ENCODE measurements at regions not wholly inside any gene's neighbourhood (a gene's known extent, or its start where the extent isn't known, plus 50 kb on each side); places are given as distances from the start of the nearest gene placed in this dataset.
A peak's percentile ranks its signal among the peaks of the same experiment; 100 is the strongest.

DNA sequence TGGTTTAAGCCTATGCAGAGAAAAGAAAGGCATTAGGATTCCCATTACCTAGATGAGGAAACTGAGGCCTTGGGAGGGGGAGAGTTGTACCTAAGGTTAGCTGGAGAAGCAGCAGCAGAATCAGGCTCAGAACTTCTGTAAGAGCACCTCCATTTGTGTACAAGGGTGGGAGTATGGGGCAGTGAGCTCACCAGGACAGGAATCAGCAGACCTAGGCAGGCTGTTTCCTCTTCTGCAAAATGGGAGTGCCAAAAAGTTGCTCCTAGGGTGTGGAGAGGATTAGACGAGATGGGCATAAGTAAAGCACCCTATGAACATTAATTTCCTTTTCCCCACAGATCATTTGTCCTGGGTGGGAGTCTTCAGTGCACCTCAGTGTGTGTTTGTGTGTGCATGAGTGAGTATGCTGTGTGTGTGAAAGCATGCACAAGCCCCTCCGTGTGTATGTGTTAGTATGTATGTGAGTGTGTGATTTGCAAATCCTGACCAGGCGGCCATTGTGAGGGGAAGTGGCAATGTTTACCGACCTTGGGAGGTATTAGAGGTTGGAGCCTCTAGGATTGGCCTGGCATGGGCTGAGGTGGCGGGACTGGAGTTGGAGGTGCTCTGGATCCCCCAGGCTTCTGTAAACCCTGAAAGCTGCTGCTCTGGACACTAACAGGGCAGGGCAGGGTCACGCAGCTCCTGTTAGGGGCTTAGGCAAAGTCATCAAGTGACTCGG lies 78.8 kb downstream of the VEGFA start:
- DNase-seq (ENCODE audit: low read depth): no peak

DNA sequence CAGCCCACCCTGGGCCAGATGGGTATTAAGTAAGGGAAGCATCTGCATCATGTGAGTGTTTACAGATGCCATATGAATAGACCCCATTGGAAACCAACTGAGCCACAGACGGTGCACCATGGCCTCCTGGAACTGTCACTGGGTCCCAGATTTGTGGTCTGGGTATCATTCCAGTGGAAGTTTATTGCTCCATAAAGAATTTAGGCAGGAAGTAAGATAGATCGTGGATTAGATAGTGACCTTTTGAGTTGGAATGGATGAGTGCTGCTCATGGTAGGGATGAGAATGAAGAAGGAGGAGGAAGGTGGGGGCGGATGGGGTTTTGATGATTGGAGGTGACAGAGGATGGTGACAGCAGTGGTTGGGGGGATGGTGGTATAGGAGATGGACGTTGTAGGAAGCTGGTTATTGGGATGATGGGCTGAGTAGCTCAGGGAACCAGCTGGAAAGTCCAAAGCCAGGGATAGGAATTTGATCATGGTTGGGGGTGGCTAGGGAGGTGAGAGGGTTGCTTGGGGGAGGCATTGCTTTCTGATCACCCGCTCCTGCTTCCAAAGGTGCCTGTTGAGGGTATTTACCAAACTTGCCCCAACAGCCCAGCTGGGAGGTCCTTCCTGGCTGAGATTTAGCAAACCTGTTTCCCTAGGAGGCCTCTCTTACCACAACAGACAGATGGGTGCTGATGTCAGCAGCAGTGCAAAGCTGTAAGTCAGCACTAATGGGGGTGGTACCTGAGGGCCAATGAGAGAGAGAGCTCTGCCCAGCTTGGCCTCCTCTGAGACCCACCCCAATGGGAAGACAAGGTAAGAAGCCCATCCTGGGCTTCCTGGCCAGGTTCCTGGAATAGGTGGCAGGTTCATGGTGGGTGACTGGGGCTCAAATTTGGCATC lies 78.0 kb downstream of the VEGFA start:
- DNase-seq (ENCODE audit: low read depth): no peak

DNA sequence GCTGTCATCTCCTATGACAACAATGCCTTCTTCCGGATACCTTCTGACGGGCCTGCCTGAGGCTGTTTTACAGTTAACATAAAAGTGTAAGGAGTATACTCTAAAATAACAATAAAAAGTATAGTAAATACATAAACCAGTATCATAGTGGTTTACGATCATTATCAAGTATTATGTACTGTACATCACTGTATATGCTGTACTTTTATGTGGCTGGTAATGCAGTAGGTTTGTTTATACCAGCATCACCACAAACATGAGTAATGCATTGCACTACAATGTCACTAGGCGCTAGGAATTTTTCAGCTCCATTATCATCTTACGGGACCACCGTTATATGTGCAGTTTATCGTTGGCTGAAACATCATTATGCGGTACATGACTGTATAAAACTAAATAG lies 76.5 kb downstream of the VEGFA start:
- no peak for DNase-seq (ENCODE audit: low read depth)

DNA sequence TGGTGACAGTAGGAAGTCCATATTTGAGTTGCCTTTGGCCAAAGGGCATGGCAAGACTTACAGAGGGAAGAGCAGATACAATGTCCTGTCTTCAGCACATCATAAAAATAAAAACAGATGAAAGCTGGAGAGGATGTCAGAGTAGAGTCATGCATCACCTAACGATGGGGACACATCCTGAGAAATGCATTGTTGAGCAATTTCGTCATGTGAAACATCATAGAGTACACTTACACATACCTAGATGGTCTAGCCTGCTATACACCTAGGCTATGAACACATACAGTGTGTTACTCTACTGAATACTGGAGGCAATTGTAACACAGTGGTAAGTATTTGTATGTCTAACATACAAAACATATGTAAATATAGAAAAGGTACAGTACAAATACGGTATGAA lies 75.6 kb downstream of the VEGFA start:
- DNase-seq (ENCODE audit: low read depth): no peak

DNA sequence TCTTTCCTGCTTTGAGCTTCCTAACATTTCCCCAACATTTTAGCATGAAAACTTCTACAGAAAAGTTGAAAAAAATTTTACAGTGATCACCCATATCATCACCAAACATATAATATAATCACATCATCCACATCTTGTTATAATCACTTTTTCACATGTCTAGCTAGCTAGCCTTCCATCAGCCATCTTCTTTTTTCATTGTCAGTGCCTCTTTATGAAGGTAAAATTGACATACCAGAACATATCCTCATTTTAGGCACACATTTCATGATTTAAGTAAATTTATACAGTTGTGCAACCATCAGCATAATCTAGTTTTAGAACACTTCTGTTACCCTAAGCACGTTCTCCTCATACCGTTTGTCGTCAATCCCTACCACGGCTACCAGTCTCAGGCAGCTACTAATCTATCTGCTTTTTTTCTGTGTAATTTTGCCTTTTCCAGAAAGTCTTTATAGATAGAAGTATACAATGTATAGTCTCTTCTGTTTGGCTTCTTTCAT lies 73.7 kb downstream of the VEGFA start:
- DNase-seq (ENCODE audit: low read depth): no peak

DNA sequence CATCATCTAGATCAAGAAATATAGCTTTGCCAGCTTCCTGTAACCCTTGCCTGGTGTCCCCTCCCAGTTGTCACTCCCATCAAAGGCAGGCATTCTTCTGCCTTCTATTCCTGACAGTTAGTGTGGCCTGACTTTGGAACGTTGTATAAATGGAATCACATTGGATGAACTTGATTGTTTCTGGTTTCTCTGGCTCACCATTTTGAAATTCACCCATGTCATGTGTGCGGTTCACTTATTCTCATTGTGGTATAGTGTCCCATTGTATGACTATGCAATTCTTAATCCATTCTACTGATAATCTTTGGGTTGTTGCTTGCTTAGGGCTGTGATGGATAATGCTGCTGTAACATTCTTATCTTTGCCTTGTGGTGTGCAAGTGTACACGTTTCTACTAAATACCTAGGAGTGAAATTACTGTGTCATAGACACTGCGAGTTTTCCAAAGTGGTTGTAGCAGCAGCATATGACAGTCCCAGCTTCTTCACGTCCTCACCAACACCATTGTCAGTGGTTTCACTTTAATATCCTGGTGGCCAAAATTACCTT lies 73.2 kb downstream of the VEGFA start:
- no peak for DNase-seq (ENCODE audit: low read depth)

DNA sequence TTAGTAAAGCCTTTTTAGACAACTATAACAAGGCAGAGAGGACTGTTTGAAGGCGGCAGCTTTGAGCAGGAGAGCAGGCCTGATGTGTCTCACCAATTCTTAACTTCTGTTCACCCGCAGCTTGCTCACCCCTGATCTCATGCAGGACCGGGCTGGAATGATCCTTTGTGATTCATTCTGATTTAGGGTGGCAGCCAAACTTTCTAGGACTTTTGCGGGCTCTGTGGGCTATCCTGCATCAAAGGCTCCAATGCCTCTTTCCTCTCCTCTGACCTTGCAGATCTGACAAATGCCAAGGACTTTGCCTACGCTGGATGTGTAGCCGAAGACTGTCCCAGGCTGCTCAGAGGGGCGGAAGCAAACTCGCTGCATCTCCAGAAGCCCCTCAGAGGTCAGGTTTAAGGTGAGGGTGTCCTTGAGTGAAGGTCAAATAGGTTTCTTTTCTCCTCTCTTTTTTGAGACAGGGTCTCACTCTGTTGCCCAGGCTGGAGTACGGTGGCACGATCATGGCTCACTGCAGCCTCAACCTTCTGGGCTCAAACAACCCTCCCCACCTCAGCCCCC lies 72.3 kb downstream of the VEGFA start:
- DNase-seq (ENCODE audit: low read depth): no peak

DNA sequence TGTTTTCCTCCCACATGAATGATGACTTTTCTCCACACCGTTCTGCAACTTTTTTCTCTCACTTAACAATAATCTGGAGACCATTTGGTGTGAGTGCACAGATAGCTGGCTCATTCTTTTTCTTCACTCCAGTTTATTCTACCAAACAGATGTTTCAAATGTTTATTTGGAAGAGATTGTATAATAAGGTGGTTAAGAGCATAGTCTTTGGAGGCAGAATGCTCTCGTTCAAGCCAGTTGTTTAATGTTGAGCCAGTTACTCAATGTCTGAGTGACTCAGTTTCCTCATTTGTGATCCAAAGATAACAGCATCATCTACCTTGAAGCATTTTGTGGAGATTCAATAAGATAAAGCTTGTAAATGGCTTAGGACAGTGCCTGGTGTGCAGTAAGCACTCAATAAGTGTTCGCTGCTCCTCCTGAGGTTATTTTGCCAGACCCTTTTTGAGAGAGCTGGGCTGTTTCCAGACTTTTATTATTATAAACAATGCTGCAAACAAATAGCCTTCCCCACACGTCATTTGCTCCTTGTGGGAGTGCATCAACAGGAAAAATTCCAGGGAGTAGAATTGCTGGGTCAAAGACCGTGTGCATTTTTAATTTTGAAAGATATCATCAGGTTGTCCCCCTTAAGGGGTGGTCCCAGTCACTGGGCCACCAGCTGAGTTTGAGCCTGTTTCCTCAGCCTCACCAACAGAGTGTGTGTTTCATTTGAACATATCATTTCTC lies 70.6 kb downstream of the VEGFA start:
- DNase-seq (ENCODE audit: low read depth): no peak

DNA sequence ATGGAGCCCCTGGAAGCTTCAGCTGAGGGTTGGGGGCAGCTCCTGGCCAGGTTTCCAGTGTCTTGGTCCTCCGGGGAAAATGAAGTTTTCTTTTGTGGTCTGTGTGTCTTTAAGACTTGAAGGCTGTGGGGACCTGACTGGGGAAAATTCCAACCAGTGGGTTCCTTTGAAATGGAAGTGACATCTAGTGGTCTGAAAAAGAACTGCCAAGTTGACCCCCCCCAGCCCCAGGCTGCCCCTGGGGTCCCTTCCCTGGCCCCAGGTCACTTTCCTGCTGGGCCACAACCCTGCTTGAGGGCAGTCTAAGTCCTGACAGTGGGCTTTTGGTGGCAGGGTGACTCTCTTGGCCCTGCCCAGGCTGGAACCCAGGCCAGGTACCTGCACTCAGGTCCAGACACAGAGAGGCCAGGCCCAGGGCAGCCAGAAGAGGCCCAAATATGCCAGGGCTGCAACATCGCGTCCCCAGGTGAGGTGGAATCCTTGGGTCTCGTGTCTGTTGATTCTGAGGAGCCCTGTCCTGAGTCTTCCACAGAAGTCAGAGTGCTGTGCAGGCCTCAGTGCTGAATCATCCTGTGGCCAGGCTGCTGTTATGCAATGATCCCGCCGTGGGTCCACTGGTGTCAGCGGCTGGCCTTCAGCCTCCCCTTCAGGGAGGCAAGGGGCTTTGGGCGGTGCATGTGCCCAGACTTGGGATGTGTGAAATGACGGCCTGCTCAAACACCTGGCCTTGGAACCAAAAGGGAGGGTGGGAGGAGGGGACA lies 68.4 kb downstream of the VEGFA start:
- peak; percentile 44 for DNase-seq (ENCODE audit: low read depth)

DNA sequence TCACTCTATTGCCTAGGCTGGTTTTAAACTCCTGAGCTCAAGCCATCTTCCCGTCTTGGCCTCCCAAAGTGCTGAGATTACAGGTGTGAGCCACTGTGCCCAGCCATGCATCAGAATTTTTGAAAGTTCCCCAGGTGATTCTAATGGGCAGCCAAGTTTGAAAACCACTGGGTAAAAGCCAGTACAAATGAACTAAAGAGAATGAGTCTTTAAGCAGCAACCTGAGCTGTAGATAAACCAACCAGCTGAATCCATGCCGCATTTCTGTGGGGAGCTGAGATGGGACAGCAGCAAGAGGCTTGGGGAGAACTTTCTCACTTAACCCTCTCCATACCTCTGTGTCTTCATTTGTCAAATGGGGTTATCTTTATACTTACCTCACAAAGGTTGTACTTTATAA lies 67.5 kb downstream of the VEGFA start:
- DNase-seq (ENCODE audit: low read depth): no peak

DNA sequence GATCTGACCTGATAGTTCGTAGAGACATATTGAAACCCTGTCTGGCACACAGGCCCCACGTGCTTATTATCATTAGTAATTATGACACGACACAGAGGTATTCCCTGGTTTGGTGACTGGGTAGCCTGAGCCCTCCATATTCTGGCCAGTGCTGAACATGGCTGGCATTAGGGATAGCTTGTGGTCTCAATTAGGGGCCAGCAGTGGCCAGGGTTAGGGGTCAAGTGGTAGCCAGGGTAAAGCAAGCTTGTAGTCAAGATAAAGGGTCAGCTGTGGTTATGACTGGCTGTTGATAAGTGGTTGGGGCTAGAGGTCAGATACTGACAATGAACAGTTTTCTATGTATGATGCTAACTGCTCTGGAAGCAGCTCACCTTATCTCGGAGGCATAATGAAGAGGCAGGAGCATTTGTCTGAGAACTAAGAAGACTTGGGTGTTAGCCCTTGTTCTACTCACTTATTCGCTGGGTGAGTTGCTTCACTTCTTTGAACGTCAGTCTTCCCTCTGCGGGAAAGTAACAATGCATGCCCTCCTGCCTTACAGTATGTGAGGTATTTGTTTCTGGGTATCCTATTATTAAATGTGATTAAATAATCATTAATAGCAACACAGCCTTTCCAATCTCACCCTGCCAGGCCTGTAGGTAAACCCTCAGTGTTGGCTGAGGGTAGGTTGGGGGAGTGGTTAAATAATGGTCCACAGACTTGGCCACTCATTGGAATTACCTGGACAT lies 66.7 kb downstream of the VEGFA start:
- no peak for DNase-seq (ENCODE audit: low read depth)
